Spleen (tissue), 11 donors: ENCODE measurements at regions not wholly inside any gene's neighbourhood (a gene's known extent, or its start where the extent isn't known, plus 50 kb on each side); places are given as distances from the start of the nearest gene placed in this dataset.

Experiments
- DNase-seq: peaks from one replicate; pipeline ENCODE4 v3.0.0-alpha.2; 2020
- H3K27ac ChIP-seq, 8 donors: fragments of 200-600 bp; sonication (generic) in 7 of 8; 1 replicate in 4 of 8; 2 replicates in 4 of 8; pipeline versions ENCODE4 v1.5.0 to v1.8.0; 2016 to 2021; ENCODE audit warnings: inconsistent platforms in 4 of 8, mild to moderate bottlenecking in 4 of 8, moderate library complexity in 1 of 8
- H3K27me3 ChIP-seq, 7 donors: fragments of 200-600 bp; sonication (generic) in 6 of 7; replicated peaks in 1 of 7; 1 replicate in 4 of 7; 2 replicates in 3 of 7; pipeline versions ENCODE4 v1.5.0 to v1.8.0; 2016 to 2021; ENCODE audit warnings: inconsistent platforms in 3 of 7, mild to moderate bottlenecking in 1 of 7
- H3K36me3 ChIP-seq, 6 donors: fragments of 200-600 bp; sonication (generic) in 5 of 6; 1 replicate in 4 of 6; 2 replicates in 2 of 6; pipeline versions ENCODE4 v1.5.0 to v1.8.0; 2016 to 2021; ENCODE audit warnings: inconsistent platforms in 2 of 6
- H3K4me1 ChIP-seq, 6 donors: fragments of 200-600 bp; sonication (generic) in 5 of 6; 1 replicate in 3 of 6; 2 replicates in 3 of 6; pipeline versions ENCODE4 v1.5.0 to v1.8.0; 2016 to 2021; ENCODE audit warnings: inconsistent platforms in 3 of 6
- H3K4me3 ChIP-seq, 8 donors: fragments of 200-600 bp; sonication (generic) in 7 of 8; 1 replicate in 4 of 8; 2 replicates in 4 of 8; pipeline versions ENCODE4 v1.5.0 to v1.8.0; 2016 to 2021; ENCODE audit warnings: inconsistent platforms in 4 of 8, mild to moderate bottlenecking in 4 of 8, moderate library complexity in 2 of 8
- H3K9me3 ChIP-seq, 8 donors: fragments of 200-600 bp; sonication (generic) in 7 of 8; 1 replicate in 4 of 8; 2 replicates in 4 of 8; pipeline versions ENCODE4 v1.5.0 to v1.8.0; 2016 to 2021; ENCODE audit warnings: inconsistent platforms in 4 of 8
- CTCF ChIP-seq, 11 experiments: fragments of 200-600 bp in 7 of 11; fragments of 450-650 bp in 4 of 11; sonication (generic) in 4 of 11; IDR thresholded peaks in 8 of 11; conservative IDR thresholded peaks in 3 of 11; 1 replicate in 7 of 11; 2 replicates in 4 of 11; pipeline versions ENCODE4 v1.4.0 to v1.8.0; 2016 to 2021; ENCODE audit warnings: antibody characterized with exemption in 11 of 11, inconsistent platforms in 4 of 11, mild to moderate bottlenecking in 1 of 11
- POLR2A ChIP-seq, 3 donors: fragments of 450-650 bp; IDR thresholded peaks; one replicate each; pipeline ENCODE4 v1.5.1; 2017; ENCODE audit warnings: antibody characterized with exemption in 3 of 3, mild to moderate bottlenecking in 1 of 3
- POLR2AphosphoS5 ChIP-seq, 3 donors: sonication (generic); formaldehyde crosslinking; IDR thresholded peaks; one replicate each; pipeline ENCODE4 v1.5.1; 2017; ENCODE audit warnings: antibody characterized with exemption in 3 of 3
- WGBS, 5 donors: extraction: QIAGEN DNeasy Blood & Tissue Kit in 3 of 5; methylation state at CpG; one replicate each; pipeline versions ENCODE4 v1.1.5 to v1.1.7; 2013 to 2018; 5-methylcytosine and 5-hydroxymethylcytosine counted together
- intact Hi-C: fragments of 100-400 bp; cut with DNase I; formaldehyde crosslinking; loops from one replicate; pipeline ENCODE4 v1.15.0; 2023; ENCODE audit warnings: low total_unique reads
- donor health status: healthy with polysubstance abuse.
- donor health status: DM: no; HTN: no; CAD: no; lungs with moderate emphysema.
- donor health status: DM: no; HTN: no; CAD: no.
- donor health status: Bipolar disorder and iron deficiency.
- donor health status: healthy.
- donor health status: DM: no; HTN: no; CAD: no.
- donor health status: DM: yes; HTN: yes; CAD: no.

GRCh38 chr6:16064671-16065072, 64.2 kb upstream of the MYLIP start:
- H3K9me3 ChIP-seq, result no peaks in the 10 kb centered on the region
- DNase-seq, result no peak
- no peak overlapping the region for H3K27ac ChIP-seq
- no peak for TF ChIP-seq POLR2A (IDR thresholded peaks at IDR 0.05)
- TF ChIP-seq POLR2AphosphoS5 (IDR thresholded peaks at IDR 0.05), result no peak
- TF ChIP-seq CTCF (IDR thresholded peaks at IDR 0.05 in 8 of 11, conservative IDR thresholded peaks at IDR 0.05 in 3 of 11), result no peak
- H3K36me3 ChIP-seq, result no peaks in the 10 kb centered on the region
- 41 to 54% (median 46%) methylated on average over 7 of the region's 7 CpGs for WGBS, 5 donors
- no peaks in the 10 kb centered on the region for H3K27me3 ChIP-seq
- no peak overlapping the region for H3K4me3 ChIP-seq
- intact Hi-C loops, result no loop called here
- peaks cover 0 to 10% (median 0%) of the 10 kb centered on the region in 6 donors for H3K4me1 ChIP-seq

GRCh38 chr6:16063580-16063979, 65.3 kb upstream of the MYLIP start:
- WGBS, 5 donors, result 82 to 97% (median 94%) methylated on average over 1 of the region's 1 CpG
- Histone ChIP-seq H3K4me1 (peaks cover 0 to 10% (median 0%) of the 10 kb centered on the region in 6 donors), H3K9me3 (no peaks in the 10 kb centered on the region)

GRCh38 chr6:16061818-16062217, 67.1 kb upstream of the MYLIP start:
- TF ChIP-seq CTCF (IDR thresholded peaks at IDR 0.05 in 8 of 11, conservative IDR thresholded peaks at IDR 0.05 in 3 of 11) (no peak), POLR2AphosphoS5 (IDR thresholded peaks at IDR 0.05) (no peak), POLR2A (IDR thresholded peaks at IDR 0.05) (no peak)
- no peak overlapping the region for H3K4me3 ChIP-seq
- no peaks in the 10 kb centered on the region for H3K36me3 ChIP-seq
- no peak overlapping the region for H3K27ac ChIP-seq
- peaks cover 0 to 10% (median 0%) of the 10 kb centered on the region in 6 donors for H3K4me1 ChIP-seq
- no peaks in the 10 kb centered on the region for H3K27me3 ChIP-seq
- WGBS, 5 donors, result 87 to 96% (median 88%) methylated on average over 2 of the region's 2 CpGs
- H3K9me3 ChIP-seq, result no peaks in the 10 kb centered on the region
- no peak for DNase-seq
- intact Hi-C loops, result no loop called here

More at GRCh38 chr6:16063580-16063979, 65.3 kb upstream of the MYLIP start:
- no peak overlapping the region for H3K4me3 ChIP-seq
- H3K27ac ChIP-seq, result no peak overlapping the region
- TF ChIP-seq CTCF (IDR thresholded peaks at IDR 0.05 in 8 of 11, conservative IDR thresholded peaks at IDR 0.05 in 3 of 11) (no peak), POLR2A (IDR thresholded peaks at IDR 0.05) (no peak), POLR2AphosphoS5 (IDR thresholded peaks at IDR 0.05) (no peak)
- intact Hi-C loops, result no loop called here
- DNase-seq, result no peak
- H3K27me3 ChIP-seq, result no peaks in the 10 kb centered on the region
- no peaks in the 10 kb centered on the region for H3K36me3 ChIP-seq

GRCh38 chr6:16060039-16060438, 68.8 kb upstream of the MYLIP start:
- peaks cover 0 to 9% (median 0%) of the 10 kb centered on the region in 6 donors for H3K4me1 ChIP-seq
- WGBS, 5 donors, result 29 to 46% (median 36%) methylated on average over 2 to 3 of the region's 3 CpGs
- no peak for TF ChIP-seq CTCF (IDR thresholded peaks at IDR 0.05 in 8 of 11, conservative IDR thresholded peaks at IDR 0.05 in 3 of 11)
- no peak for TF ChIP-seq POLR2AphosphoS5 (IDR thresholded peaks at IDR 0.05)
- no peak for TF ChIP-seq POLR2A (IDR thresholded peaks at IDR 0.05)
- H3K27ac ChIP-seq, result no peak overlapping the region
- no peak for DNase-seq
- H3K27me3 ChIP-seq, result no peaks in the 10 kb centered on the region
- H3K36me3 ChIP-seq, result no peaks in the 10 kb centered on the region
- no peak overlapping the region for H3K4me3 ChIP-seq
- no peaks in the 10 kb centered on the region for H3K9me3 ChIP-seq
- intact Hi-C loops, result no loop called here
